Pancreas (tissue), 10 donors: ENCODE measurements at regions not wholly inside any gene's neighbourhood (a gene's known extent, or its start where the extent isn't known, plus 50 kb on each side); places are given as distances from the start of the nearest gene placed in this dataset.
A peak's percentile ranks its signal among the peaks of the same experiment; 100 is the strongest.

ENCODE experiments used
- ATAC-seq, 4 donors: fragments of 200-7000 bp; cut with Tn5 transposase; one replicate each; pipeline versions ENCODE4 v1.8.0 to v1.9.1; 2020; ENCODE audit warnings: mild to moderate bottlenecking in 4 of 4, moderate library complexity in 4 of 4
- DNase-seq, 6 donors: peaks; one replicate each; pipeline ENCODE4 v3.0.0-alpha.2; 2020
- FAIRE-seq: peaks from 2 replicates; lab custom pipeline; 2012; peaks lifted over from hg19 to GRCh38; lab: Jason Lieb, UNC
- H3K27ac ChIP-seq, 4 donors: fragments of 200-600 bp; sonication (generic); 1 replicate in 3 of 4; 2 replicates in 1 of 4; pipeline versions ENCODE4 v1.5.0 to v1.8.0; 2020
- H3K27me3 ChIP-seq, 4 donors: fragments of 200-600 bp; one replicate each; pipeline ENCODE4 v1.8.0; 2021
- H3K36me3 ChIP-seq, 3 donors: fragments of 200-600 bp; sonication (generic) in 1 of 3; one replicate each; pipeline versions ENCODE4 v1.5.0 to v1.8.0; 2020 to 2021
- H3K4me1 ChIP-seq, 3 donors: fragments of 200-600 bp; one replicate each; pipeline ENCODE4 v1.8.0; 2021
- H3K4me3 ChIP-seq, 4 donors: fragments of 200-600 bp; sonication (generic) in 2 of 4; one replicate each; pipeline versions ENCODE4 v1.5.0 to v1.8.0; 2020 to 2021
- H3K9me3 ChIP-seq, 4 donors: fragments of 200-600 bp; one replicate each; pipeline ENCODE4 v1.8.0; 2021
- CTCF ChIP-seq, 4 donors: fragments of 200-600 bp; sonication (generic) in 3 of 4; IDR thresholded peaks; one replicate each; pipeline versions ENCODE4 v1.5.0 to v1.8.0; 2021; ENCODE audit warnings: antibody characterized with exemption in 4 of 4
- WGBS, 2 donors: extraction: QIAGEN DNeasy Blood & Tissue Kit; methylation state at CpG; one replicate each; pipeline ENCODE4 v1.1.7; 2013; 5-methylcytosine and 5-hydroxymethylcytosine counted together
- intact Hi-C, 3 donors: fragments of 100-400 bp; cut with DNase I; formaldehyde crosslinking; loops; one replicate each; pipeline versions ENCODE4 v1.11.1 to v1.14.2; 2022
- donor health status: healthy with polysubstance abuse.
- donor health status: DM: no; HTN: no; CAD: no; lungs with moderate emphysema.
- donor health status: DM: no; HTN: no; CAD: no.
- donor health status: control.
- donor health status: control.
- donor health status: Bipolar disorder and iron deficiency.
- donor health status: DM: yes; HTN: yes; CAD: no.
- donor health status: DM: no; HTN: no; CAD: no.
- donor health status: DM: no; HTN: no; CAD: no.
- donor health status: DM: yes; HTN: yes; CAD: no.

DNA sequence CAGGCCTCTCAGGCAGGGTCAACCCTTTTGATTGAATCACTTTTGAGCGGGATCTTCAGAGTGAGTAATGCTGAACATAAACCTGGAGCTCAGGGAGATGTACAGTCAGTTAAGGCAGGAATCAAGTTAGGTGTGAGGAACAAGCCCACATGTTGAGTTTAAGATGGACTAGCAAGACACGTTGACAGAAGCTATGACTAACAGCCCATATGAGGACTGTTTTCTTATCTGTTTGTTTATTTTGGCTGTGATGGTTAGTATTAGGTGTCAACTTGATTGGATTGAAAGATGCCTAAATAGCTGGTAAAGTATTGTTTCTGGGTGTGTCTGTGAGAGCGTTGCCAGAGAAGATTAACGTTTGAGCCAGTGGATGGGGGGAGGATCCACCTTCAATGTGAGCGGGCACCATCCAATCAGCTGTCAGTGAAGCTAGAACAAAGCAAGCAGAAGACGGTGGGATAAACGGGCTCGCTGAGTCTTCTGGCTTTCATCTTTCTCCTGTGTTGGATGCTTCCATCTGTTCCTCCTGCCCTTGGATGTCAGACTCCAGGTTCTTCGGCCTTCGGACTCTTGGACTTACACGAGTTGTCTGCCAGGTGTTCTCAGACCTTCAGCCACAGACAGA lies 232.3 kb upstream of the STAC start:
- no peak for DNase-seq
- no peak overlapping the region for H3K4me3 ChIP-seq
- H3K27me3 ChIP-seq = peaks cover 0 to 3% (median 0%) of the 10 kb centered on the region in 4 donors
- WGBS, 2 donors = 69 to 80% methylated on average over 11 of the region's 11 CpGs
- intact Hi-C loops = no loop called here
- no peaks in the 10 kb centered on the region for H3K4me1 ChIP-seq
- H3K9me3 ChIP-seq = no peaks in the 10 kb centered on the region
- no peak for TF ChIP-seq CTCF (IDR thresholded peaks at IDR 0.05)
- FAIRE-seq = no peak
- no peak overlapping the region for H3K27ac ChIP-seq
- no peaks in the 10 kb centered on the region for H3K36me3 ChIP-seq
- ATAC-seq = no peak

GRCh38 chr3:36149447-36149865 lies 230.8 kb upstream of the STAC start:
- intact Hi-C loops = no loop called here
- Histone ChIP-seq H3K27me3 (peaks cover 0 to 3% (median 0%) of the 10 kb centered on the region in 4 donors), H3K27ac (no peak overlapping the region), H3K4me1 (no peaks in the 10 kb centered on the region), H3K4me3 (no peak overlapping the region), H3K9me3 (no peaks in the 10 kb centered on the region), H3K36me3 (no peaks in the 10 kb centered on the region)
- no peak for TF ChIP-seq CTCF (IDR thresholded peaks at IDR 0.05)
- ATAC-seq (no peak), DNase-seq (no peak), FAIRE-seq (no peak)

GRCh38 chr3:36155515-36155914 lies 224.8 kb upstream of the STAC start:
- intact Hi-C loops = no loop called here
- no peak for TF ChIP-seq CTCF (IDR thresholded peaks at IDR 0.05)
- peaks cover 0 to 3% (median 0%) of the 10 kb centered on the region in 4 donors for H3K27me3 ChIP-seq
- H3K9me3 ChIP-seq = no peaks in the 10 kb centered on the region
- H3K4me1 ChIP-seq = no peaks in the 10 kb centered on the region
- no peak for ATAC-seq
- no peak overlapping the region for H3K4me3 ChIP-seq
- no peak for FAIRE-seq
- DNase-seq = no peak
- no peak overlapping the region for H3K27ac ChIP-seq
- H3K36me3 ChIP-seq = no peaks in the 10 kb centered on the region

DNA sequence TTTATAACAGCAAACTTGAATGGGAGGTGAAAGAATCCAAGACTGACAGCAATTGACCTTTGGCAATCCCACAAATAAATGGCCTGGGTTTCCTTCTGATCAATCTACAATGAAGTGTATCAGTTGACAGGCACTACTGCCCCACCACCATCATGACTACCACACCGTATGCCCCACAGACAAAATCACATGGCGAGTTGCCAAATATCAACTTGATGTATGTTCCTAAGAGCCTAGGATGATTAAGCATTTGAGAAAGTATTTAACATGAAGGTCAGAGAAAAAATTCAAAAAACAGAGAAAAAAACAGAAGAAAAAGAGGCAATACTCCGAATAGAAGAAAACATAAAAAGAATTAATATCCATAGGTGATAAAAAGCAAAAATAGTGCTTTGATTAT lies 215.9 kb upstream of the STAC start:
- FAIRE-seq (no peak), ATAC-seq (no peak), DNase-seq (no peak)
- TF ChIP-seq CTCF (IDR thresholded peaks at IDR 0.05) = no peak
- intact Hi-C loops = no loop called here
- Histone ChIP-seq H3K4me3 (no peak overlapping the region), H3K36me3 (no peaks in the 10 kb centered on the region), H3K27ac (no peak overlapping the region), H3K9me3 (no peaks in the 10 kb centered on the region), H3K4me1 (no peaks in the 10 kb centered on the region), H3K27me3 (no peaks in the 10 kb centered on the region)
- 24 to 32% methylated on average over 3 of the region's 3 CpGs for WGBS, 2 donors

DNA sequence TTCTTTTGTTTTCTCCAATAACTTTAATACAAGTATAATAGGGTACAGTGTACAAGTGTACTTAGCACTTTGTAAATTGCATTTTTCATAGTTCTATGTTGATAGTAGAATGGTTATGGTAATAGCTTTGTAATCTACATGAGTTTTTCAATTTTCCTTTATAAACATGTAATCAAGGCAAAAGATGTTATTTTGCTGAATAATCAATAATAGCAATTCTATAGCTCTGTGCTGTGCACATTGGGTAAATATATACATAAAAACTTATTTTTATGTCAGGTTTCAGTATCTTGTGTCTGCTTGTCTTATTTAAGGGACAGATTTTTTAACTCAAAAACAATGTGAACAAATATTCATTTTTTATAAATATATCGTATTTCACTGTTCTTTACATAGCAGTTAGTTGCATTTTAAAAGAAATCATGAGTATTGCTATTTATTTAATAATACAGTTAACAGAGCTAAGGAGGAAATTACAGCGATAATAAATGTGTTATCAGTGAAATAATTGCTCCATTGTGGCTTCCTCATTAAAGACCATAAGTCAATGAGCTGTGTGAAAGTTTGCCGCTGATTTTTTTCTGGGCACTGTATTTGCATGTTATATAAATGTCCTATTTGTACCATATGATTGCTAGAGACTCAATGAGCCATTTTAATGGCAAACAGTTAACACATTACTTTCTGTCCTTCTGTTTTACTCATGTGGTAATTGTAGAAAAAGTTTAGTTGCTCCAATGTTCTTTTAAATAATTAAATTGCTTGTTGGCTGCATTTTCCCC lies 214.6 kb upstream of the STAC start:
- Histone ChIP-seq H3K9me3 (no peaks in the 10 kb centered on the region), H3K4me1 (no peaks in the 10 kb centered on the region), H3K4me3 (no peak overlapping the region), H3K36me3 (no peaks in the 10 kb centered on the region), H3K27me3 (no peaks in the 10 kb centered on the region), H3K27ac (no peak overlapping the region)
- TF ChIP-seq CTCF (IDR thresholded peaks at IDR 0.05) = no peak
- 61 to 67% methylated on average over 3 of the region's 3 CpGs for WGBS, 2 donors
- FAIRE-seq (peak; percentile 34), DNase-seq (no peak), ATAC-seq (no peak)
- intact Hi-C loops = no loop called here
